Retinal pigment epithelial cell (primary cell): ENCODE measurements at regions not wholly inside any gene's neighbourhood (a gene's known extent, or its start where the extent isn't known, plus 50 kb on each side); places are given as distances from the start of the nearest gene placed in this dataset.

Source experiments
- DNase-seq: peaks from one replicate; pipeline ENCODE4 v3.0.0-alpha.2; 2010; ENCODE audit warnings: low read depth
- H3K4me3 ChIP-seq: 2 replicates; pipeline ENCODE4 v1.5.1; 2011; ENCODE audit warnings: mild to moderate bottlenecking, low read length, control low read depth, moderate library complexity
- TF ChIP-seq, protein P1 (sequence below): conservative IDR thresholded peaks from 2 replicates; pipeline ENCODE4 v1.5.1; 2011; ENCODE audit warnings: low read depth, low read length, control low read depth, inconsistent platforms

DNA sequence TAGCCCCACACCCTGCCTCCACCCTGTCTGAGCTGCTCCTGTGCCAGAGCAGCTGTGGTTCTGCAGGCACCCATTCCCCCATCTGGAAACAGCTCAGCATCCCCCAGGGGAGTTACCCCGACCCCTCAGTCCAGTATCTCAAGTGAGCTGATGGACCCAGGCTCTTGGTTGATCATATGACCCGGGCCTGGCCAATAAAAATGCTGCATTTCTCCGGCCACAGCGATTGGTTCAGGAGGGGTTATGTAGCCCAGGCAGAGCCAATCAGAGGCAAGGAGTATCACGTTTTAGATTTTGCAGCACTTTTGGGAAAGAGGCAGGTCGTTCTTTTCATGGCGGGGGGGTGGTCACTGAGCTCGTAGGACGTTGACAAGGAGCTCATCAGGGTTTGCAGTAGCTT is 120.8 kb downstream of the TPRA1 start:
- TF ChIP-seq, protein P1, sequence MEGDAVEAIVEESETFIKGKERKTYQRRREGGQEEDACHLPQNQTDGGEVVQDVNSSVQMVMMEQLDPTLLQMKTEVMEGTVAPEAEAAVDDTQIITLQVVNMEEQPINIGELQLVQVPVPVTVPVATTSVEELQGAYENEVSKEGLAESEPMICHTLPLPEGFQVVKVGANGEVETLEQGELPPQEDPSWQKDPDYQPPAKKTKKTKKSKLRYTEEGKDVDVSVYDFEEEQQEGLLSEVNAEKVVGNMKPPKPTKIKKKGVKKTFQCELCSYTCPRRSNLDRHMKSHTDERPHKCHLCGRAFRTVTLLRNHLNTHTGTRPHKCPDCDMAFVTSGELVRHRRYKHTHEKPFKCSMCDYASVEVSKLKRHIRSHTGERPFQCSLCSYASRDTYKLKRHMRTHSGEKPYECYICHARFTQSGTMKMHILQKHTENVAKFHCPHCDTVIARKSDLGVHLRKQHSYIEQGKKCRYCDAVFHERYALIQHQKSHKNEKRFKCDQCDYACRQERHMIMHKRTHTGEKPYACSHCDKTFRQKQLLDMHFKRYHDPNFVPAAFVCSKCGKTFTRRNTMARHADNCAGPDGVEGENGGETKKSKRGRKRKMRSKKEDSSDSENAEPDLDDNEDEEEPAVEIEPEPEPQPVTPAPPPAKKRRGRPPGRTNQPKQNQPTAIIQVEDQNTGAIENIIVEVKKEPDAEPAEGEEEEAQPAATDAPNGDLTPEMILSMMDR = no peak
- H3K4me3 ChIP-seq = no peak overlapping the region
- no peak for DNase-seq

DNA sequence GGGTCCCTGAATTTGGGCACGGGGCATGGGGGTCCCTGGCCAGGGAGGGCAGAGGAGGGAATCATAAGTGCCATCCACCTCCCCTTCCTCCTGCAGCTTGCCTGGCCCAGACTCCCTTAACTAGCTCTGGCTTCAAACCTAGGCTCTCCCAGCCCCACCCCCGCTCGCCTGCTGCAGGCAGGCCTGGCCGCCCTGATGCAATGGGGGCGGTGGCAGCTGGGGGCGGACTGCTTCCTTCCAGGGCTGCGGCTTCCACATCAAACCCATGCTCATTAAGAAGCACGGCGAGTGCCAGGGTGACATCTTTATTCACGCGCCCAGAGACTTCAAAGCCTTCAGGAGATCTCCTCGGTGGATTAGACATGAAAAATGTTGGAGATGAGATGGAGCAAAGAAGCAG is 123.1 kb downstream of the TPRA1 start:
- TF ChIP-seq, protein P1 = no peak
- no peak for DNase-seq
- no peak overlapping the region for H3K4me3 ChIP-seq

DNA sequence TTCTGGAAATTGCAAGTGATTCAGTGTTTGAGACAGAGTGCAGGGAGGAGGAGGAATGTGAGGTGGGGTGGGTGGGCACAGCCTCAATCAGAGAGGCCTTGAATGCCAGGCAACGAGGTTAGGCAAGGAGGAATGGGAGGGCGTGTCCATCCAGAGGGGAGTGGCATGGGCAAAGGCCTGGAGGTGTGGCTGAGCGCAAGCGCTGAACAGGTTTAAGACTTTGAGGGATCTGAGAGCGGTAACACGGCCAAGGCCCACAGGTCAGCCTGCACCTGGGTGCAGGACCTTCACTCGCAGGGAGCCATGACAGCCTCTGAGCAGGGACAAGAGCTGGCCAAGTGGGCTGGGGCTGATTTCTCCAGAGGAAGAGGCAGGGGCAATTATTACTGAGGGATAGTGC is 125.9 kb downstream of the TPRA1 start:
- TF ChIP-seq, protein P1 = no peak
- no peak for DNase-seq
- H3K4me3 ChIP-seq = no peak overlapping the region

DNA sequence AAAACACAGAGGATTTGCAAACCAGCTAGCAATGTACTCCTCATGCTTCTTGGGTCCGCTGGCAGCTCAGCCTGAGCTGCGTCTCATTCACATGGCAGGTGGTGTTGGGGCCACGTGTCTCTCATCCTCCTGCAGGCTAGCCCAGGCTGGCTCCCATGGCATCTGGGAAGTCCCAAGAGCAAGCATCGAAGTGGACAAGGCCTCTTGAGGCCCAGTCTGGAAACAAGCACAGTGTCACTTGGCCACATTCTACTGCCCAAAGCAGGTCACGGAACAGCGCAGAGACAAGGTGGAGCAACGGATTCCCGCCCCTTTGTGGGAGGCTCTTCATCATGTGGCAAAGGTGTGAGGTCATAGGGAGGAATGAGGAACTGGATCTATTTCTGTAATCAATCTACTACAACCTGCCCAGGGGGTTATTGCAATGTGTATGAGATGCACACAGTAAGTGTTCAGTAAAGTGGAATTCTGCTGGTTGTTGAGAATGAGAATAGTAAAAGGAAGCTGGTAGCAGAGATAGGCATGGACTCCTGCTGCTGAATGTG is 128.3 kb downstream of the TPRA1 start:
- TF ChIP-seq, protein P1 = no peak
- DNase-seq = no peak
- H3K4me3 ChIP-seq = no peak overlapping the region

DNA sequence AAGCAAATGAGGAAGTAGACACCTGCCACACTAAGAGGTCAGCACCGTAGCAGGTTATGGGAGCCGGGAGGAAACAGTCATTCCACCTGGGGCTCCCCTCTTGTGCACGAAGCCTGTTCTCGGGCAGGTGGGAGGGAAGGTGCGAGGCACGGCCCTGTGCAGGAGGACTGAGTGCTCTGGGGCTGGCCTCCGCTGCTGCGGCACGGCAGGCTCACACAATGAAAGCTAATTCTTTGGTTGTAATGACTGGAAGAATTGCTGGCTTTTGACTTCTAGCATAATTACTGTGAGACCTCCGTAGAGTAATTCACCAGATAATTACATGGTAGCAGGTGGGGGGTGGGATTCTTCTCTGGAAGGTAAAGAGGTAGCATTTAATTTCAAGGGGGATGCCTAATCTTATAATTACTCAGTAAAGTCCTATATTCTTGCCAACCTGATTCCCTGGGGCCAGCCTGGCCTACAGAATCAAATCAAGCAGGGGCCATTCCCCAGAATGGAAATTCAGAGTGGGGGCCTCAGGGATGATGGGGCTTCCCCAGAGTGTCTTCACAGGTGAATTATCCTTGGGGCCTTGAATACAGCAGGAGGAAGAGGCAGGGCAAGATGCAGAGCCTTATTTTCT is 129.1 kb downstream of the TPRA1 start:
- DNase-seq = no peak
- TF ChIP-seq, protein P1 = no peak

DNA sequence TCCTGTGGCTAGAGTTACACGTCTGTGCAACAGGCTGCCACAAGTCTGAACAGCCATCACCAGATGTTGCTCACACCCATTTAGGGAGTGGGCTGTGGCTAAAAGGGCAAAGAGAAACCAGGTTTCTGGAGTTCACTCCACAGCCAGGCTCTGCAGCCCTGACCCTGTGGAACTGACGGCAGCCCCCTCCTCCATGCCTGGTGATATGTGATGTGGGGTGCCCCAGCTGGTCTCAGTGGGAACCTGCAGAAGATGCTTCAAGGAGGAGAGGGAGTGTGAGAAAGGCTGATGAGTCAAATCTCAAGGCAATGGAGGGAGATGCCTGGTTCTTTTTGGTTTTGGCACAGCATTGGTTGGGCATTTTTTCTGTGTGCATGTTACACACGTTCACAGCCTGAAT is 130.6 kb downstream of the TPRA1 start:
- no peak for DNase-seq
- no peak overlapping the region for H3K4me3 ChIP-seq
- TF ChIP-seq, protein P1 = no peak

More for the DNA sequence above, 129.1 kb downstream of the TPRA1 start:
- no peak overlapping the region for H3K4me3 ChIP-seq

DNA sequence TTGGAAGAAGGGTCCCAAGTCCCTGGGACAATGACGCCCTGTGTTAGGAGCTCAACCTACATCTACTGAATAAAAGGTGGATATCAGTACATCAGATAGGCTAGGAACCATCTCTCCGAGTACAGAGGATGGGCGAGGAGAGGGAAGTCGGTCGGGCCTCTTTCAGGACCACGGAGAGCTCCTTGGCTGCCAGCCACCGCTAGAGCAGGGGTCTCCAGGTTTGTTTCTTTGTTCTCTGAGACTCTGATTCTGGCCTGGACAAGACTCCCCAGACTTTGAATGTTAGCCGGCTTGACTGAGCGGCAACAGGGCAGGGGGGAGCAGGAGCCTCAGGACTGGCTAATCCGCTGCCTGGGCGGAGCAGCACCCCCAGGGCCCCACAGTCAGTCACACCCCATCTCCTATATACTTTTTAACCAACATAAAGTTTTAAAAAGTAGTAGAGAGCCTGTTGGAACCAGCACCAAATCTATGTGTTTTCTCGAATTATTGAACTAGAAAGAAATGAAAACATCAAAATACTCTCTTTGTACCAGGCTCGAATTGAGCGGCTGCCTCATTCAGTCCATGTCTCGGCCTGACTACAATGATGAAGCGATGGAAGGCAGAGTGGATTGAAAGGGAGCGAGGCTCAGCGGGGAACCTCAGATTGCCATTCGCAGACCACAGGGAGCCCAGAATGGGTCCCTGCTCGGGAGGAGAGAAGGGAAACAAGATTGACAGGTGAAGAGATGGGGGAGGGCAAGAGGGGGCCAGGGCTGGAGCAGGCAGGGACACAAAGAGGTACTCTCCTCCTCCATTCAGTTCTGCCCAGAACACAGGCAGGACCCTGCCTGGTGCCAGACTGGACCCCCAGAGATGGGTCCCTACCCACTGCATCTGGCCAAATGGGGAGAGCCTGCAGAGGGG is 131.6 kb downstream of the TPRA1 start:
- TF ChIP-seq, protein P1 = no peak
- no peak for DNase-seq

More for the DNA sequence above, 131.6 kb downstream of the TPRA1 start:
- H3K4me3 ChIP-seq = no peak overlapping the region
